Inferior parietal cortex (tissue), 1 donor: ENCODE measurements at regions not wholly inside any gene's neighbourhood (a gene's known extent, or its start where the extent isn't known, plus 50 kb on each side); places are given as distances from the start of the nearest gene placed in this dataset.
"Not testable (repeated sequence)": the region's sequence is repeated elsewhere in the genome, so short reads cannot be mapped to it uniquely, and the experiment has no call there.

ENCODE experiments used
- DNase-seq: peaks from one replicate; pipeline ENCODE4 v3.0.0-alpha.2; 2016; ENCODE audit errors: extremely low spot score

DNA sequence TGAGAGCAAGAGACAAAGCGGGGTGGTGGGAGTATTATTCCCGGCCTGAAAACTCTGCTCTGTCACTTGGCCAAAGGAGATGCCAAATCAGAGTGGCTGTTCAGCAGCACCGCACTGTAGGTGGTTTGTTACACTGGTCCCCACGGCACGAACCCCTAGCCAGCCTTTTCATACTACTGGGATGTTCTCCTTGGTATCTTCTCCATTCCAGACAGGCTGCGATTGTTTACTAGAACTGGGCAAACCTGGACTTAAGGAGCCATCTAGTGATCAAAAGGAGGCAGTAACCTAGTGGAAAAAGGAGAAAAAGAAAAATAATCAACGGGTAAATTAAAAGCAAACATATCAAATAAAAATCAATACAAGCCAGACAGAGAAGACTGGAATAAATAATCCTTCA lies 58.9 kb upstream of the TMTC2 start:
- DNase-seq, result peak; percentile 34

DNA sequence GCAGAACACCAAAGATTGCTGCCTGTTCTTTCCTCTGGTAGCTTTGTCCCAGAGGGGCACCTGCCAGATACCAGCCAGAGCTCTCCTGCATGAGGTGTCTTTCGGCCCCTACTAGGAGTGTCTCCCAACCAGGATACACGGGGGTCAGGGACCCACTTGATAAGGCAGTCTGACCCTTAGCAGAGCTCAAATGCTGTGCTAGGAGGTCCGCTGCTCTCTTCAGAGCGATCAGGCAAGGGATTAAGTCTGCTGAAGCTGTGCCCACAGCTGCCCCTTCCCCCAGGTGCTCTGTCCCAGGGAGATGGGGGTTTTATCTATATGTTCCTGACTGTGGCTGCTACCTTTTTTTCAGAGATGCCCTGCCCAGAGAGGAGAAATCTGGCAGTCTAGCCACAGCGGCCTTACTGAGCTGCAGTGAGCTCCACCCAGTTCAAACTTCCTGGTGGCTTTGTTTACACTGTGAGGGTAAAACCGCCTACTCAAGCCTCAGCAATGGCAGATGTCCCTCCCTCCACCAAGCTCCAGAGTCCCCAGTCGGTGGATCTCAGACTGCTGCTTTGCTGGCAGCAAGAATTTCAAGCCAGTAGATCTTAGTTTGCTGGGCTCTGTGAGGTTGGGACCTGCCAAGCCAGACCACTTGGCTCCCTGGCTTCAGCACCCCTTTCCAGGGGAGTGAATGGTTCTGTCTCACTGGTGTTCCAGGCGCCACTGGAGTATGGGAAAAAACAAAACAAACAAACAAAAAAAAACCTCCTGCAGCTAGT lies 52.0 kb upstream of the TMTC2 start:
- not testable (repeated sequence) for DNase-seq

DNA sequence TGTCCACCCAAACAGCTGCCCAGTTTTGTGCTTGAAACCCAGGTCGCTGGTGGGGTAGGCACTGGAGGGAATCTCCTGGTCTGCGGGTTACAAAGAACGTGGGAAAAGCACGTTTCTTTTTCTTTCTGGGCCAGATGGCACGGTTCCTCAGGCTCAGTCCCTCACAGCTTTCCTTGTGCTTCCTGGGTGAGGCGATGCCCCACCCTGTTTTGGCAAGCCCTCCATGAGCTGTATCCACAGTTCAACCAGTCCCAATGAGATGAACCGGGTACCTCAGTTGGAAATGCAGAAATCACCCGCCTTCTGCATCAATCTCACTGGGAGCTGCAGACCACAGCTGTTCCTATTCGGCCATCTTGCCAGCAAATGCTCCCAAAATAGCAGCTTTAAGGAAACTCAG lies 51.4 kb upstream of the TMTC2 start:
- no peak for DNase-seq
